Amniotic stem cell (primary cell): ENCODE measurements at regions not wholly inside any gene's neighbourhood (a gene's known extent, or its start where the extent isn't known, plus 50 kb on each side); places are given as distances from the start of the nearest gene placed in this dataset.

ENCODE experiments used
- DNase-seq: peaks from one replicate; lab custom pipeline; 2025; lab: John Stamatoyannopoulos, UW

DNA sequence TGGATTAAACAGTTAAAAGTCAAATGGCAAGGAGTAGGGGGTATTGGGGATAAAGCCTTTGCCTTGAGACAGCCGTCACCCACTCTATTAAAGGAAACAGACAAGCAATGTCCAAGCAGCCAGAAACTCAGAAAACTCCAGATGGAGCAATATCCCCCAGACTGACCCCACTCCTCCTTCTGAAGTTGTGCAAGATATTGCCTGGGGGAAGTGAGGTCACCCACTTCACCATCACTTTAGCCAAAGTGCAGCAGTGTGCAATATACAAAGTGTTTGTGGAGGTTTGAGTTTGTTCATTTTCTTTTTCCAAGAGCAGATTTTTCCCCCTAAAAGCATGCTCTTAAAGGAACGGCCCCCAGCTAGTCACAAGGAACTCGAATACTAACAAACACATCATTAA lies 125.1 kb downstream of the ETS2 start:
- no peak for DNase-seq

DNA sequence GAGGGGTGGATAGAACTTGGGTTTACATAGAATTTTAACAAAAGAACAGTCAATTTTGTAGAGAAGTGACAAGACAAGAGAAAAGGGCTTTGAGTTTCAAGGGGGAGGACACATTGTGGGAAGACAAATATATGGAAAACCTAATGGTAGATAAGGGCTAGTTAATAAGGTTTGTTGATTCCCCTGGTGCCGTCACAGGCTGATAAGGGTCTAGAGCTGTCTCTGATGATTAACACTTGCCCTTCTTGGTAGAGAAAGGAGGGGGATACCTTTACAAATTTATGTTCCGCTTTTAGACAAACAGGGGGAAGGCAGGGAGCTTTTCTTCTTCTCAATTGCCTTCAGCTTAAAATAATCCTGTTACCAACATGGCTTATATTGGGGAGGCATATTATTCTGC lies 124.3 kb downstream of the ETS2 start:
- no peak for DNase-seq

DNA sequence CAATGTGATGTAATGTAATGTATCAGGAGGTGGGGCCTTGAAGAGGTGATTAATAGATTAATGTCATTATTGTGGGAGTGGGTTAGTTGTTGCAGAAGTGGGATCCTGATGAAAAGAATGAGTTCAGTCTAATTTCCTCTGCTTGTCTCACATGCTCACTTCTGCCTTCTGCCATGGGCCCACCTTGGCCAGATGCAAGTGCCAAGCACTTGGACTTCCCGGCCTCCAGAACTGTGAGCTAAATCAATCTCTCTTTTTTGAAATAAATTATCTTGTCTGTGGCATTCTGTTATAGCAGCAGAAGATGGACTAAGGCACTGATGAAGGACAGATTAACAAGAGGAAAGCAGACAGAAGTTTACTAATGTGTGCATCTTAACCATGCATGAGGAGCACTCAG lies 123.9 kb downstream of the ETS2 start:
- DNase-seq, result no peak

DNA sequence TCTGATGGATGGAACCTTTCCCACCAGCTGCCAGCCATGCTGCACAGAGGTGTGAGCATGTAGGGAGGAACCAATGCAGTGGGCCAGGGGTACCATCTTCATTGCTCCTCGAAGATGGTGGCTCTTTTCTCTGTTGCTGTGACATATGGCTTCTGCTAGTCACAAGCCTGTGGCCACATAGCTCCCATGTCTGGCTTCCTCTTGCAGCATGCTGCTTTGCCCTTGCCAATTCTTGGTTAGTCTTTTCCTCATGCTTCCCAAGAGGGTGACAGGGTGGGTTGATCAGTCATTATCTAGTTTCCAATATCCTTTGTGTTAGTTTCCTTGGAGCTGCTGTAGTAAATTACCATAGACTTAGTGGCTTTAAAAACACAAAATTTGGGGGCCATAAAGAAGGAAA lies 123.4 kb downstream of the ETS2 start:
- no peak for DNase-seq

DNA sequence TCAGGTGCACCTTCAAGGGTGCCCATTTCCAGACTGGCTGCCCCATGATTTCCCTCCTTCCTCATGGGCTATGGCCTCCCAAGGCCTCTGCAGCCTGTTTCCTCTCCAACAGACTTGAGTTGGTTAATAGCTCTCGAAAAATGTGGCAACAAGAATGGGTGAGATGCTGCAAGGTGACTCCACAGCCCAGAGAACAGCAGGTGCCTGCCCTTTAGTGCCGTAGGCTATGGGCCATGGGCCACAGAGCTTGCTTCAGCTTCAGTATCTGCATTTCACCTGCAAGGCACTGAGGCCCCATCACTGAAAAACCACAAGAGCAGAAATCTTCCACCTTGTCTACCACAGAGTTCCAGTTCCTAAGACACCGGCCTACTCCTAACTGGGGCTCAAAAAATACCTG lies 122.0 kb downstream of the ETS2 start:
- DNase-seq, result no peak

DNA sequence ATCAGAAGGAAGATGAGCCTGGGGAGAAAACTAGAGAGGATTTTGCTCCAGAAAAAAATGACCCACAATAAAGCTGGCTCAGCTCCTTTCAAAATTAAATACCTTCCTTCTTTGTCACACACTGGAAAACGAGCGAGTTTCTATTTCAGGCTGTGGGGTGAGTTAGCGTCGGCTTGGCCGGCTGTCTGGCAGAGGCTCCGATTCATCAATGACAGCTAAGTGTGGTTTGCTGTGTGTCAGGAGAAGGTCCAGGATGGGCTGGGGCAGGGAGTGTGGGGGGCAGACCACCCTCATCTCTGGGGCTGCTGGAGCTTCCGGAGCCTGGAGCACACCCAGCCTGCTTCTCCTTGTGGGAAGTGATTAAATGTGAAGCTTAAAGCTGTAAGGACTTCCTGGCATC lies 120.2 kb downstream of the ETS2 start:
- peak; percentile 74 for DNase-seq

DNA sequence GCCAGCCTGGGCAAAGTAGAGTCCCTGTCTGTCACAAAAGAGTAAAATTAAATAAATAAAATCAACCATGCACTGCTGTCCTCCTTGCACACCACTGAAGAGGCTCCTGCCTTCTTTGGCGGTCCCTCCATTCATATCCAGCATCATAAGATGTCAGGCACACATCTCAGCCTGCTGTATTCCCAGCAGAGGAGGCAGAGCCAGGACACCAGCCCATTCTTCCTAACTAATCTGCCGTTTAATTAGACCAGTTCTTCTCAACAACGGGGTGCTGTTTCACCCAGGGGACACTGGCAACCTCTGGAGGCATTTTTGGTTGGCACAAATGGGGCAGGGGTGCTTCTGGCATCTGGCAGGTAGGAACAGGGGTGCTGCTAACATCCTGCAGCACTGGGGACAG lies 119.7 kb downstream of the ETS2 start:
- no peak for DNase-seq

DNA sequence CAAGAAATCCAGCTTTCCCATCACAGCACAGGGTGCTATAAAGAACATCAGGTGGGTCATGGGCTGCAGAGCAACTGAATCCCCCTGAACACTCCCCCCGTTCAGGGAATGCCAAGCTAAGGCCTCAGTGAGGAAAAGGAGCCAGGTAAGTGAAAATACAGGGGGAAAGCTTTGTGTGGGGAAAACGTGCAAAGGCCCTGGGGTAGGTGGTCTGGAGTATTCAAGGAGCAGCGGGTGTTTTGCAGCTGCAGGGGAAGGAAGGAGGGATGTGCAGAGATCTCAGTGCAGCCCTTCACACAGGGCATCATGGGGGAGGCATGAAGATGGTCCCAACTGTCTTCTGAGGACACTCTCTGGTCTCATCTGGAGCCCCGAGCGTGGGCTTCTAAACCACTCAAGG lies 119.2 kb downstream of the ETS2 start:
- no peak for DNase-seq

DNA sequence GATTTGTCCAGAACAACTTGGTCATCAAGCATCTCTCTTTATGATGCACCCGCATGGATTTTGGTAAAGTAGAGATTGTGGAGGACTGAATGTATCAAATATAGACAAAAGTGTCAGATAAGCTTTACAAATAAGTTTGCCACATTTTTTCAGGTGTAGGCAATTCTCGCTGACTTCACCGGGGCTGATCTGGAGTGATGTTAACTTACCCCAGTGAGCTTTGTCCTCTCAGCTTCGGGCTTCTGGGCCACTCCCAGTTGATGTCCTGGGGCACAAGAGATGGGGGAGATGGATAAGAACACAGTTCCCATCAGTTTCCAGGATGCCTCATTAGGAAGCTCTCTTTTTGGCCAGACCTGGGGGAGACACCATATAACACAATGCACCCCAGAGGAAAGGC lies 117.7 kb downstream of the ETS2 start:
- DNase-seq, result no peak

DNA sequence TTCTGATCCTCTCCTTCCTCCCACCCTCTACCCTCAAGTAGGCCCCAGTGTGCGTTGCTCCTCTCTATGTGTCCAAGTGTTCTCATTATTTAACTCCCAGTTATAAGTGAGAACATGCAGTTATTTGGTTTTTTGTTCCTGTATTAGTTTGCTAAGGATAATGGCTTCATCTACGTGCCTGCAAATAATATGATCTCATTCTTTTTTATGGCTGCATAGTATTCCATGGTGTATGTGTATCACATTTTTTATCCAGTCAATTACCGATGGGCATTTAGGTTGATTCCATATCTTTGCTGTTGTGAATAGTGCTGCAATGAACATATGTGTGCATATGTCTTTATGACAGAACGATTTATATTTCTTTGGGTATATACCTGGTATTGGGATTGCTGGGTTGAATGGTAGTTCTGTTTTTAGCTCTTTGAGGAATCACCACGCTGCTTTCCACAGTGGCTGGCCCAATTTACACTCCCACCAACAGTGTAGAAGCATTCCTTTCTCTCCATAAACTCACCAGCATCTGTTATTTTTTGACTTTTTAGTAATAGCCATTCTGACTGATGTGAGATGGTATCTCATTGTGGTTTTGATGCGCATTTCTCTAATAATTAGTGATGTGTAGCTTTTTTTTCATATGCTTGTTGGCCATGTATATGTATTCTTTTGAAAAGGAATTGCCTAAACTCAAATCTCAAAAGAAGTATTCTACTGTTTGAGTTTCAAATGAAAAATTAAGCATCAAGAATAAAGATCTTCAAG lies 116.9 kb downstream of the ETS2 start:
- DNase-seq, result no peak

DNA sequence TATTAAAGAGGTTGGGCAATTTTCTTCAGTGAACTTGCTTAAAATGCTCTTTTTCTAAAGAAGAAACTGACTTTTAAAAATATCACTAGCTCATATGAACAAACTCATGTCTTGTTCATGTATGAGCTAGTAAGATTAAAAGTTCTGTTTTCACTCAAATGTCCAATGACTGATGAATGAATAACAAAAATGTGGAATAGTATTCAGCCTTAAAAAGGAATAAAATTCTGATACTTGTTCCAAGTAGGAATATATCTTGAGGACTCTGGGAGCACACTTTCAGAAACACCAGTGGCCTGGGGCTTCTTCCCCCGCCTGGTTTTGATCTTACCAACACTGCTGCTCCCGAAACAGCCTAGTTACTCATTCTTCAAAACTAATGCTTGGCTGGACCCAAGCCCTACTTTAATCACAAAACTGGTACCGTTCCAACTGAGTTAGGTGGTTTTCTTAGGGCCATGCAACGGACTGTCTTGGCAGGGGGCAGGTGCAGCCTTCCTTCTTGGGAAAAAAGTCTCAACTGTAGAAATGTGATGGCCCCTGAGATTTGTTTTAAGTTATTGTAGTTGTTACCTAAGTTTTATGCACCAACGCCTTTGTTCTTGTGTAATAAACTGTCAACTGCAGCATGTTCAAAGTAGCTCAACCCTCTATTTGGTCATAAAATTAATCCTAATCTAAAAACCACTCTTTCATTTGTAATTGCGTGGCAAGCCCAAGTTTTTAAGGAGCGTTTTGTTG lies 116.0 kb downstream of the ETS2 start:
- DNase-seq, result no peak

DNA sequence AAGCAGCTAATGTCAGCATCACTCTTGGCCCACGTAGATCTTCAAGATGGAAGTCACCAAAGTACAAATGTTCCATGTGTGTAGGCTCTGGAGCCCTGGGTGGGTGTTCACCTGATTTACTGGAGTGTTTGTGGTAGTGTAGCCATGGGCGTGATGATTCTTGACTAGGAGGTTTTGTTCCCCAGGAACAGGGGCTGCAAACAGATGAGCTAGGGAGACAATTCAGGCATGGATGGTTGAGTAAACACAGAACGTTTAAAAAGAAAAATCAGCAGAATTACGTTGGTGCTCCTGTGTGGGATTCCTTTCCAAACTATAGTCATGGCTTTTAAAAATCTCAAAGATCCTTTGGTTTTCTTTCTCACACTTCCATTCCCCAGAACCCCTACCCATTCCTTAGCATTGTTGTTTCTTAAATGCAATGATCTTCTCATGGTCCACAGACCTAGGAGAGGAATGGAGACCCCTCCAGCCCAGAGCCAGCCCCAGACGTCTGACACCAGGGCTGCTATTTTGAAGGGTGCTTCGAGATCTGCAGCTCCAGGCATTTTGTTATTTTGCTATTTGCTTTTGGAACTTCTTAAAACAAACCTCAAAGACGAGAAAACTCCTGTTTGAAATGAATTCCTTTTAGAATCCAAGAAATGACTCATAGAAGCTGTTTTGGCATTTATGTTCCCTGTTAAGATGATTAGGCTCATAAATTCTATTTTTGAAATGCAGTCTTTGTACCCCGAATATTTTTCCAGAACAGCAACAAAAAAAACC lies 115.1 kb downstream of the ETS2 start:
- no peak for DNase-seq

DNA sequence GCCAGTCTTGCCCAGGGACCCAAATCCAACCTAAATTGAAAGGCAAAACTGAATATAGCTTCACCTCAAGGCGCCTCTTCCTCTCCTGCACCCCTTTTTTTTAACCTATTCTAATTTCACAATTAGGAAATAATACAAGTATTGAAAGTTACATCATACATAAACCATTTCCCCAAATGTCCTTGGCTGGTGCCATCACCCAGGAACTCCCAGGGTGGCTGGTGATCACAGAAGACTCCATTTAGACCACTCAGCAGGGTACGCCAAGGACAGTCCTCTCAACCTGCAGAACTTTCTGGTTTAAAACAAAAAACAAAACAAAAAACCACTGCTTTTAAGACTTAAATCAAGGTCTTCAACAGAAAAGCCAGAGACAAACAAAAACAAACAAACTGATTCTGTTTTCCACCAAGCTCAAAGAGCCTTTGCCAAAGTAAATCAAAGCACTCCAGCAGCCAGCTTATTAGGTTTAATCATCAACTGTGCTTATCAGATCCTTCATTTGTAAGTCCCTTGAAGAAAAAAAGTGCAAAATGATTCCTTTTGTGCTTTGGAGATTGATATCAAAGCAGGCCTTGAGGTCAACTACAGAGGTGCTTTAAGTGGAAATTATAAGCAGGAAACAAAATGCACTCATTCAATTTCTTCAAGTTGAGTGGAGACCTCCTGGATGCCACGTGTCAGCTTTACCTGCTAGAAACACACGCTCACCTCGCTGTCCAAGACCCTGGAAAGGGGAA lies 113.0 kb downstream of the ETS2 start:
- DNase-seq, result no peak

DNA sequence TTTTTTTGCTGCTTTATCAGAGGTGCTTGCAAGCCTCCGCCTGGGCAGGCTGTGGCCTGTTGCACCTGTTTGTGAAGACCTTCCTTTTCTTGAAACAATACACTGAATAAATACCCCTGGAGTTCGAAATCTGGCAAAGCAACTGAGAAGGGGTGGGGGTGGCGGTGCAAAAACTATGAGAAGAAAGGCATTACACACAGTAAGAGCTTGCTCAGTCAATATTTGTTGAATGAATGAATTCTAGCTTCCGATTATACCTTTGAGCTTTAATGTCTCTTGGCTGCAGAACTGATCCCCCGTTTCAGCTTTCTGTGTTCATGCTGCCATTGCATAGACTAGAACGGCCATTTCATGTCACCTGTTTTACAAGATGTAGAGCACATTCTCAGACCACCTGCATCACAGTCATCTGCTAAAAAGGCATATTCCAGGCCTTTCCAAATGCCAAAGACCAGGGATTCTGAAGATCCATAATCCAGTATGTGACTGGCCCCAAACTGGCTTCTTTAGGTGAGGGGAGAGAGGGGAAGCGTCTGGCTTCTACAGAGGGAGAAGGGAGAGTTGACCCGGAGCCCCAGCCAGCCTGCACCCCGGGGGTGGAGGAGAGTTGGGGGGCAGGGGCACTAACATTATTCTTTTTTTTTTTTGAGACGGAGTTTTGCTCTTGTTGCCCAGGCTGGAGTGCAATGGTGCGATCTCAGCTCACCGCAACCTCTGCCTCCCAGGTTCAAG lies 111.5 kb downstream of the ETS2 start:
- DNase-seq, result no peak

DNA sequence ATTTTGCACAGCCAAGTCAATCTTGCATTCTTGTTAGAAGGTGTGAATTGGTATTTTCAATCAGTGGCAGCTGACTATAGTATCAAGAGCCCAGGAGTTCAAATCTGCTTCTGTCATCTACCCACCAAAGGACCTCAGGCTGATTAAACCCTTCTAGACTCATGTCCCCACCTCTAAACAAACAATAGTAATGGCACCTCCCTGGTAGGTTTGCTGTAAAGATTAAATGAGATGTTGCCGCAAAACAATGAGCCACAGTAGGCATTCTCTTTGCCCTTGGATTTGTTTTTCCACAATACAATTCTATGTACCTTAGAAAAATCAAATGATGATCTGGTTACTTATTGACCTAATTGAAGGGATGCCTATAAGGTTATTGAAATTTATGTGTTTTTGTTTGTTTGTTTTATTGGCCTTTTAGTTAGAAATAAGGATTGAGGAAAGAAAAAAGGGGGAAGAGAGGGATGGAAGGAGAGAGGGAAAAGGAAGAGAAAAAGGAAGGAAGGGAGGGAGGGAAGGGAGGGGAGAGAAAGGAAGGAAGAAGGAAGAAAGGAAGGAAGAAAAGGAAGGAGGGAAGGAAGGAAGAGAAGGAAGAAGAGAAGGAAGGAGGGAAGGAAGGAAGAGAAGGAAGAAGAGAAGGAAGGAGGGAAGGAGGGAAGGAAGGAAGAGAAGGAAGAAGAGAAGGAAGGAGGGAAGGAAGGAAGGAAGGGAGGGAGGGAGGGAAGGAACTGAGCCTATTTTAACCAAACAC lies 110.7 kb downstream of the ETS2 start:
- DNase-seq, result no peak

DNA sequence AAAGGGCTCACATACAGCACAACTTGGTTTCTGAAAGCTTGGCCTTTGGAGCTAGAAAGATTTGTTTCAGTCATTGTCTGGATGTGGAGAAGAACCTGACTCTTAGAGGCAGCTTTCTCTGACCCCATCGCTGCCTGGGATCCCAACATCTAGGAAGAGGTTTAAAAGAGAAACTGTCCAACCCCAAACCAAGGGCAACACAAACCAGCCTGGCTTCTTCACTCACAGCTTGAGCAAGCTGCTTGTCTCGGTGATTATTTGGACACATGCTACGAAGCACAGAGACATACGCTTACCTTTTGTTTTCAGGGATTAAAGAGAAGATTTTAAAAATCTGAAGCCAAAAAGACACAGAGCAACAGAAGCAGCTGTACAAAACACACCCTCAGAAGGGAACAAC lies 109.8 kb downstream of the ETS2 start:
- no peak for DNase-seq

DNA sequence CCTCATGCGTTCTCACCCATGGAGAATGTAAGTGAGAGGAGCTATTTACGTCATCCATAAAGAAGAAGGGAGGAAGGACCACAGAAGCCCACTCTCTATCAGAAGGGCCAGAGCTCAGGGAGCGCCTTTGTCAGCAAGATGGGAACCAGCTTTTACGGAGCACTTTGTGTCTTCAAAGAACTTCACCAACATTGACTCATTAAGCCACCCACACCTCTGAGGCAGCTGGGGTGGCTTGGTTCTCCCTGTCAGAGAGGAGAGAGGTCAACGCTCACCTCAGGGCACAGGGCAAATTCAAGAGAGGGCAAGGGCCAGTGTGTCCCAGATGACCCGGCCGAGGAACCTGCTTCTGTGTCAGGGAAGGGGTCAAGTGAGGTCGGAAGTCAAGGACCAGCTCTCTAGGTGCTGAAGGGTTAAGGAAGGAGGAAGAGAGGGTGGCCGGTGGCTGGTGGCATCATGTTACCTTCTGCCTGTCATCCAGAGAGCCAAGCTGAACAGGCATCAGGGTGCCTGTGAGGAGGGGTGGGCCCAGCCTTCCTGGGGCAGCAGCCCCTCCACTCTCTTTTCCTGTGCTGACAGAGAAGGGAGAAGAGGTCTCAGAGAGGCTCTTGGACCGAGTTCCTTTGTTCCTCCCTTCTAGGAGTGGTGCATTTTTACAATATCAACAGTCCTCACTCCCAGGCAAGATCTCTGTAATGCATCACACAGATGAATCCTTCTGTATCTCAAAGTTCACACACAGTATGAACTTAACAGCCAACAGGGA lies 109.0 kb downstream of the ETS2 start:
- no peak for DNase-seq

DNA sequence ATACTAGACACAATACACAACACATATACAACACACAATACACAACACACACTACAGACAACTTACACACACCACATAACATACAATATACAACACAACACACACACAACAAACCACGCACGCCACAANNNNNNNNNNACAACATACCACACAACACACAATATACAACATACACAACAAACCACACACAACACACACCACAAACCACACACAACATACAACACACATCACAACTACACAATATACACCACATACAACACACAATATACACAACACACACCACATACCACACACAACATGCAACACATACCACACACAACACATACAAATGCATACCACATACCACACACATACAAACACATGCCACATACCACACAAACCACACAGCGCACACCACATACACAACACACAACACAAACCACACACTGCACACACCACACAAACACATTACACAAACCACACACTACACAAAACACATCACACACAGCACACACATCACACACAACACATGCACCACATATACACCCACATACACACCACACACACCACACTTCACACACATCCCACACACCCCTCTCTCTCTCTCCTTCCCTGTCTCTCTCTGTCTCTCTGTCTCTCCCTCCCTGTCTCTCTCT lies 108.3 kb downstream of the ETS2 start:
- DNase-seq, result no peak

DNA sequence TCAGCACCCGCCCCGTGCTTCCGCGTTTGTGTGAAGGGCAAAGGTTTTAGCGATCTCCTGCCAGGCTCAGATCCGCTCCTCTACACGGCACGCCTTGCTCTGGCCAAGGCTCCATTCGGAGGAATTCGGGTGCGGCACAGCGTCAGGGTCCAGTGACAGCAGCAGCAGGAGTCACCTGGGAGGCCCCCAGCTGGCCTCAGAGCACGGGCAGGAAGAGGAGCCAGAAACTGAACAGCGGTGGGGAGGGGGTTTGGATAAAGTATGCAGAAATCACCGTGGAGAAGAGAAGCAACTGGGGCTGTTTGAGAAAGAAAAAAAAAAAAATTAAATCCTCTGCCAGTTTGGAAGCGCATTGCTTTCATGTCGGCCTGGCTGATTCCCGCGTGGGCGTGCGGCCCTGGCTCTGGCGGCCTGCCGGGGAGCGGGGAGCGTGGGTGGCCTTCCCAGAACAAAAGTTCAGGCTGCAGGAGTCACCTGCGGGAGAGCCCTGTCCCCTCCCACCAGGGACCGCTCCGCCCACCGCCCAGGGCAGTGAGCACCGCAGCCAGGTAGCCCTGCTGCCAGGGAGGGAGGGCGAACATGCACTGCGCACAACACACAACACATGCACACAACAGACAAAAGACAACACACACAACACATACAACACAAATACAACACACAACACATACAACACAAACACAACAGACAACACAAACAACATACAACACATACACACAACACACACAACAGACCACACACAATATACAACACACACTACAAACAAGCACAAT lies 107.6 kb downstream of the ETS2 start:
- DNase-seq, result no peak
